T1000 (cell line): ENCODE measurements at regions not wholly inside any gene's neighbourhood (a gene's known extent, or its start where the extent isn't known, plus 50 kb on each side); places are given as distances from the start of the nearest gene placed in this dataset.

Experiments used
- DNase-seq: peaks from one replicate; lab custom pipeline; 2025; ENCODE audit warnings: mixed read lengths; lab: John Stamatoyannopoulos, UW

DNA sequence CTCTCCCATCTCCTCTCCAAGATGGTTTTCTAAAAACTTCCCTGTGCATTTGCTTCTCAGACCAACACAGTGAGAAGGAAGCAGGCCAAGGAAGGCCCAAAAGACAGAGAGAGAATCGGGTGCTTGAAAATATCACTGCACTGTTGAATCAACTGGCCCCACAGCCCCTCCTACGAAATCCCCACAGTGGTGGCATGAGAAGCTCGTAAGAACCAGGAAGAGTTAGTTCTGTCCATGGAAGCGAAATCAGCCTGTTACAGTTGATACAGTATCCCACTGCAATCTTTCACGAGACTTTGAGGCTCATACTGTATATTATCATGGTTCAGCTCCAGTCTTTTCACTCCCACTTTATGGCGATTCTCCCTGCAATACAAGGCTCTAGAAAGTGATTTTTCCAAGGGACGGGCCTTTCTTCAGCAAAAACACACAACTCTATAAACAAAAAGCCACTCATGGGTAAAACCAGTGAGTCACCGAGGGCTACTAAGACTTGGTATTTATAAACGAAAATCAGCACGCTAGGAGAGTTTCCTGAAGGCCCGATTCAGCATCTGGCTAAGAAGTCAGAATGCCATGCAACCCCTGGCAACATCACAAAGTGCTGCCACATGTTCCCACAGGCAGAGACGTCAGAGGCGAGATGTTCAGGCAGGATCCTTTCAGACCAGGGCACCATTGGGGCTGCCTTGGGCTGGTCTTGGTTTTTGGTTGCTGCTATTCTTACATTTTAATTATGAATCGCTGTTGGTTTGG, 185.7 kb downstream of the IRX5 start:
- DNase-seq, result peak; percentile 4

DNA sequence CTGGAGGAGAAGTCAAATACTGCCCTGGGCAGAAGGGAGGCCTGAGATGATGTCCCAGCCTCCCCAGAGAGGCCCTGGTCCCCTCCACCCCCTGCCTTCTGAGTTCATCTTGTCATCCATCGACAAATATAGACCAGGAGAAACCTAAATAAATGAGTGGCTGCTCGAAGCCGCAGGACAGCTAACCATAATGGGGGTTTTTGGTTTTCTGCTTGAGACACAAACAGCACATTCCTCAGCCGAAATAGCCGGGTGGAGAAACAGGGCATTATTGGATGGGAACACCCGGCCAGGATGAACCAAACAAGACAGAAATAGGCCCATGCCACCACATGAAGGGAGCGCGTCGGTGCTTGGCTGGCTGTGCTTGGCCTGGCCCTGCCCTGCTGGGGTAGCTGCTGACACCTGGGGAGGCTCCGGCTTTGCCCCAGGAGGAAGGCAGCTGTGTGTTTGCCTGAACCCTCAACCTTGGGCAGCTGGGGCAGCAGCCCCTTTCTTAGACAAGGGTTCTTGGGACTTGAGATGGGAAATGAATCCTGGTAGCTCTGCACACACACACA, 188.1 kb downstream of the IRX5 start:
- no peak for DNase-seq

DNA sequence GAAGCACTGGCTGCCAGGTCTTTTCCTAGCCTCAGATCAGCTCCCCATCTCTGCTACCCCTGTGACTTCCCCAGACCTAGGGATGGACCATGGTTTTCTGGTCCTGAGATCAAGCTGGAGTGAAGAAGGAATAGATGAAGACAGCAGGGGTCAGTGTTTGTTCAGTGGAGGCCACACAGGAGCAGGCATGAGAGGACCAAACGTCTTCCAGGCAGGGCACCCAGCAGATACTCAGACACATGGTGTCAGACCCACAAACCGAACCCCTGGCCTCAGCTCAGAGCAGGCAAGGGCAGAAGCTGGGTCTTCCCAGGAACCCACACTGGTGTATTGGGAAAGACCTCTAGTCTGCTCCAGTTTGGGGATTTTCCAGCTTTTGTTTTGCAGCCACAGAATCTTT, 189.7 kb downstream of the IRX5 start:
- no peak for DNase-seq

DNA sequence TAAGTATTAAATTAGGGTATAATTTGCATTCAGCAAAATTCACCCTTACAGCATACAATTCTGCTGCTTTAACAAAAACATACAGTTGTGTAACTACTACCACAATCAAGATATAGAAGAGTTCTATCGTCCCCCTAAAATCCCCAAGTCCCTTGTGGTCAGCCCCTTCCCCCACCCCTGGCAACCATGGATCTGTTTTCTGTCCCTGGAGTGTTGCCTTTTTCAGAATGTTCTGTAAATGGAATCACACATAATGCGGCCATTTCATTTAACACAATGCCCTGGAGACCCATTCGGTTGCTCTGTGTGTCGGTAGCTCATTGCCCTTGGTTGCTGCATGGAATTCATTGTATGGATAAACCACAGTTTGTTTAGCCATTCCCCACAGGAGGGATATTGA, 190.2 kb downstream of the IRX5 start:
- DNase-seq, result no peak

DNA sequence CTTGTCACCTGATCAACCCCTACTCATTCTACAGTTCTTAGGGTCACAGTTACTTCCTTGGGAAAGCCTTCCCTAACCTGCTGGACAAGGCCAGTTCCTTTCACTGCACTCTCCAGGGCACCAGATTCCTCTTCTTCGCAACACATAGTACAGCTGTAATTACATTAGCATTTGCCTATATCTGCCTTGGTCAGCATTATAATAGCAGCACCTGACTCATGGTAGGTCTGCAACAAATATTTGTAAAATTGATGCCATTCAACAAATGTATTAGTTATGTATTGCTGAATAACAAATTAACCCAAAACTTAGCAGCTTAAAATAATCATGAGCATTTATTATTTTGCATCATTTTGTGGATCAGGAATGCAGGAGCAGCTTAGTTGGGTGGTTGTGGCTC, 193.0 kb downstream of the IRX5 start:
- no peak for DNase-seq

DNA sequence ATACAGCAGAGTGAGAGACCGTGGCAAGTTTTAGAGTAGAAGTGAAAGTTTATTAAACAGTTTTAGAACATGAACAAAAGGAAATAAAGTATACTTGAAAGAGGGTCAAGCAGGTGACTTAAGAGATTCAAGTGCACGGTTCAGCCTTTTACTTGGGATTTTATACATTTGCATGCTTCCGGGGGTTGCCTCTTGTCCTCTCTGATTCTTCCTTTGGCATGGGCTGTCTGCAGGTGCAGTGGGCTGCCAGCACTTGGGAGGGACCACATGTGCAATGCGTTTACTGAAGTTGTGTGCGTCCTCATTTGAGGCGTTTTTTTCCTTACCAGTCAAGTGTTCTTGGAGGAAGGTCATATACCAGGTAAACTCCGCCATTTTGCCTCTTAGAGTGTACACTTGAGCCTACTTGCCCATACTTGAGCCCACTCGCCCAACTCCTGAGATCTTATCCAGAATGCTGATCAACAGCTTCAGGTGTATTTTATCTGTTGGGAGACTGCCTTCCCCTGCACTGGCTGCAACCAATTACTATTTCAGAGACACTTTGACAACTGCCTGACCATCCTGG, 195.2 kb downstream of the IRX5 start:
- DNase-seq, result no peak

DNA sequence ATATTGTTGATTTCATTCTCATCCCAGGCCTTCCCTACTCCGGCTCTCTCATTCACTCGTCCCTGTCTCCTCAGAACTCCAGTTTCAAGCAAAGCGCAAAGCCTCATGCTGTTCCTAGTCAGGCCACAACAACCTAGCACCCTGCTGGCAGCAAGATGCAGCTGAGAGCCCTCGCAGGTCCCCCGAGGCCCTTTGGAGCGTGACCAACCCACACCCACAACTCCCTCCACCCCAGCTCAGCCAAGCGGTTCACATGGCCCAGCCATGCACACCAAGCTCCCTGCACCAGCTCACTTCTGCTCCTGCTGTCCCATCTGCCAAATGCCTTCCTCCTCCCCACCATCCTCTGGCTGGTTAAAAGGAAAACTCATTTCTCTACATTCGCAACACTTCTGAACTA, 195.8 kb downstream of the IRX5 start:
- DNase-seq, result no peak

DNA sequence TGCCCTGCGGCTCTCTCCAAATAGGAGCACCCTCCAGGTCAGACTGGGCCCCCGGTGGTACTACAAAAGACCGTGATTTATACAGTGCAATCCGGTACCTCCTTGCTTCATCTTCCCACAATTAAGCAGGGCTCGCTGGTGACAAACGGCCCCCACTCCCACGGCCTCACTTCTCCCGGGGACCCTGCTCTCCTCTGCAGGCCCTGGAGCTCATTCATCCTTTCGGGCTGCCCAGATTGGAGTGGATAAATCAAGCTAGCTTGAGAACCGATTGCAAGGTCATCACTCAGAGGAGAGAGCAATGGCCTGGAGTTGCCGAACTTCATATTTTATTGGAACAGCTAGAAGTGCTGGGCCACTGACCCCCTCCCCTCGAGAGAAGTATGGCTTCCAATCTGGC, 193.5 kb upstream of the IRX6 start:
- no peak for DNase-seq

DNA sequence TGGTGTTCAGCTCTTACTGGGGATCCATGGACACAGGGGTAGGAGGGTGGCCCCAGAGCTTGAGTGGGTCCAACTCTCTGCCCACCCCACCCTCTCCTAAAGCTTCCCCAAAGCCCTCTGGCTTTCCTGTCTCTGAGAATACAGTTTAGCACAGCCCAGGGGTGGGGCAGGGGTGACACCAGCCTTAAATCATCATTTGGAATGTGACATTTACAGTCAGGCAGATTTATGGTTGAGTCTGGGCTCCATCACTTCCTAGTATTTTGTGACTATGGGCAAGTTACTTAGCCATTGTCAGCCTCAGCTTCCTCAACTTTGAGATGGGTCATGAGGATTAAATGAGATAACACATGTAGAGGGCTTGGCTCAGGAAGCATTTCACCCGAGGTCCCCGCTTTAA, 193.1 kb upstream of the IRX6 start:
- DNase-seq, result no peak

DNA sequence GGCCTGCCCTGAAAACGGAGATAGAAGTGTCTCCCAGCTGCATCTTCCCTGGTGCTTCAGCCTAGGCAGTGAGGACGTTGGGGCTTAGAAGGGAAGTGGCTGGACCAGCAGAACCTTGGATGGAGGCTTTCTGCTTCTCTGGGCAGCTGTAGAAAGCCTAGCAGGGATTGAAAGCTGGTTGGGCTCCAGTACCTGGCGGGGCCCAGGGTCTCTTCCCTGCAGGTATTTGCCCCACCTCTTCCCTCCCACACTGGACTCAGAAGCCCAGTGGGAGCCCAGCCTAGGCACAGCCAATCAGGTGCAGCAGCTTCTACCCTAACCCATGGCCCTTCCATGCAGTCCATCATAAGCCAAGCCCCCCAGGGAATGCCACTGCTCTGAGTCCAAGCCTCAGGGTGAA, 190.3 kb upstream of the IRX6 start:
- no peak for DNase-seq

DNA sequence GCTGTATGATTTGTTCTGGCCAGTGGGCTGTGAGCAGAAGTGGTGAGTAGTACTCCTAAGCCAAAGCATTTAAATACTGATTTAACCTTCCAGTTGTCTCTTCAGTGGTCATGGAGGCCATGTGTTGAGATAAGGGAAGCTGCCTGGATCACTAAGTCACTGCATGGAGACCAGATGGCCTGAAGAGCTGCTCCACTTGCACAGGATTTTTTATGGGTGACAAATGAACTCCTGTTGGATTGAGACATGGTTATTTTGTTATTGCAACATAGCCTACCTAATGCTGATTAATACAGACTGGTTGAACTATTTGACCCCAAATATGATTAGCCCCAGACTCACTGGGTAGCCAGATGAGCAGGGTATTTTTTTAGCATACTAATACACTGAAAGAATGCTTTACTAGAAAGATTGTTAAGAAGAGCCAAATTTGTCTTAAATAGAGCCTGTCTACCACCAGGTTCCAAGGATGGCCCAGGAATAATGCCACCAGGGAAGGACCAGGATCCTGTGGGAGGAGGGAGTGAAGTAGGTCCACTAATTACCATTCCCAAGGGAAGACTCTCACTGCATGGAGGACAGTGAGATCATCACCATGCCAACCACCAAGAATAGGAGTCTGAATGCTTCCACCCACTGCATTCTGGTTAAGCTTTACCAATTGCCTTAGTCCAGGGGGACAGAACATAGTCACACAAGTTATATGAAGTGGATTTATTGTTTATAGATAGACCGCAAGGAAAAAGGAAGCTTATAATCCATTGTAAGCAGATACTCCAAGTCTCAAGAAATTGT, 187.4 kb upstream of the IRX6 start:
- DNase-seq, result no peak

DNA sequence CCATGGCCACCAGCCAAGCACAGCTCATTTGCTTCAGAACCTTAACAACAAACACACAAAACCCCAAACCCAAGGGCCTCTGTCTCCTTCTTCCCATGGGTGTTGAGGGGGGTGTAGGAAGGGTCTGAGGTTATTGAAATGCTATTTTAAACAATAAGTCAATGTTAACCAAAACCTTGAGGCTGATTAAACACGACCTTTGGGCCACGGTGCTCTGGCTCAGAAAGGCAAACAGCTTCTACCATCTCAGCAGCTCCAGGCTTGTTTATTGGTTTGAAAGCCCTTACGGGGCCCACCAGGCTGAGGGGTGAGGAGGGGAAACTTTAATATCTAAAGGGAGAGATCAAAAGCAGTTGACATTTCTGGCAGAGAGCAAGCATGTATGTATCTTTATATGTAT, 185.7 kb upstream of the IRX6 start:
- no peak for DNase-seq

DNA sequence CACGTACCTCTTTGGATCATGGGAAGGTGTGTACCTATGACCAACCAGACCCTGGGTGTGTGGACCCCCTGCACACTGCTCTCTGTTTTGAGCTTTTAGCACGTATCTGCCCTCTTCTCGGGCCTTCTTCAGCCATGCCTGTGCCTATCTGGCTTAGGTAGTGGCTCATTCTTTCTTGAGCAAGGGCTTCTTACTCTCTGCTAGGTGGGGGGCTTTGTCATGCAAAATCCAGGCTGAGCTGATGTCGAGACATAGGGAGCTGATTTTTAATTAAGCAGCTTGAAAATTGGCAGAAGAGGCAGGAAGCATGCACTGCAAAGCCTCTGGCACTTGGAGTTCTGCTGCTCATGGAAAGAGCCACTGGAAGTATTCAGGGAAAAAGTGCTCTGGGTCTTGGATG, 181.6 kb upstream of the IRX6 start:
- DNase-seq, result no peak

DNA sequence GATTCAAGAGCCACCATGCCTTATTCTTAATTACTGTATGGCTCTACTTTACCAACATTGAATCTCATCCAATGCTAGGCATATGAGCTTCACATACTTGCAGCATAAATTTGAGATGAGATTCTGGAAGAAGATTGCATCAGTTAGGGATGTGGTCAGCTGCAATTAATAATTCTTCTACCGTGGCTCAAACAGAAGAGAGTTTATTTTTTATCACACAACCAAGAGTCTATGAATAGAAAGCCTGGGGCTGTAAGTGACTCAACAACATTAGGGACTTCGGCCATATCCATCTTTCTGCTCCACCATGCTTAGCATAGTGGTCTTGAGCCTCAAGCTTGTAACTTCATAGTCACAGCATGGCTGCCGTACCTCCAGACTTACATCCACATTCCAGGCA, 179.4 kb upstream of the IRX6 start:
- DNase-seq, result no peak

DNA sequence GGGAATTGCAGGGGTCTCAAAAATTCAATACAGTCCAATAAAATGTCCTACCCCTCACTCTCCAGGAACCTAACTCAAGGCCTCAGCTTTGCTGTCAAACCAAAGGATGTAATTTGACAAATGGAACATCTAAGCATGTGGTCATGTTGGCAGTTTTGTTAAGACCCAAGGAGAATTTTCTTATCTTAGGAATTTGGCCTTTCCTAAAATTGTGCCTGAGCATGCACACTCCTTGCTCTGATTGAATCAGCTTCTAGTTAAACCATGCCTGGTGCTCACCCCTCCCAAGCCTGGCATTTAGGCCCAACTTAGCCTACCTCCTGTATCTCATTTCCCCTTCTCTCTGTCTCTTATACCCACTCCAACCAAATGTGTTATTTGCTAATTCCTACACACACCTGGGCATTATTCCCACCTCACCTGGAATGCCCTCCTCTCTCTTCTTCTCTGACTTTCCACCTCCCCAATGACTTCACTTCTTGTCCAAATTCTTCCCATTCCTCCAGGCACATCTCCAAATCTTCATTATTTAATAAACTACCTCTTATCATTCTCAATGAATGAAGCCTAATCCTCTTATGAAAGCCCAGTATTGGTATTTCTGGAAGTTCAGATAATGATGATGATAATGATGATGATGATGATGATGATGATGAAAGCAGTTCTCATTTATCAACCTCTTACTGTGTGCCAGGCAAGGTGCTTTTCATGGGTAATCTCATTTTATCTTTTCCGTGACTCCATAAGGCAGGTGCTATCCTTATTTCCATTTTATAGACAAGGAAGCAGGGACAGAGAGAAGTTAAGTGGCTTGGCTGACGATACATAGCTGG, 178.0 kb upstream of the IRX6 start:
- no peak for DNase-seq

DNA sequence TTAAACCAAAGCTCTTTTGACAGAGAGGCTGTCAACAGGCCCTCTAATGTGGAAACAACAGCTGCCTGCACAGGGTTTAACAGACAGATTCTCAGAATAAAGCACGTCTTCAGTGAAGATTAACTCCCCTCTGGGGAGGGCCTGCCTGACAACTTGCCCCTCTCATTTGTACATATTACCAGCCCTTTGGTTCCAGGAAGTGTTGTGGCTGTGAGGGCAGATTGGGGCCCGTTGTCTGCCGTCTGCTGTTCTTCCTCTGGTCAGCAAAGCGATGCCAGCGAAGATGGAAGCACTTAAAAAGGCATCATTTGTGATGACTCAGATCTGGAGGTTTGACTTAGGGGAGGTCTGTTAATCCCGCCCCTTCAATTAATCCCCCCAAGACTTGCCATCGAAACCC, 177.0 kb upstream of the IRX6 start:
- DNase-seq, result no peak

DNA sequence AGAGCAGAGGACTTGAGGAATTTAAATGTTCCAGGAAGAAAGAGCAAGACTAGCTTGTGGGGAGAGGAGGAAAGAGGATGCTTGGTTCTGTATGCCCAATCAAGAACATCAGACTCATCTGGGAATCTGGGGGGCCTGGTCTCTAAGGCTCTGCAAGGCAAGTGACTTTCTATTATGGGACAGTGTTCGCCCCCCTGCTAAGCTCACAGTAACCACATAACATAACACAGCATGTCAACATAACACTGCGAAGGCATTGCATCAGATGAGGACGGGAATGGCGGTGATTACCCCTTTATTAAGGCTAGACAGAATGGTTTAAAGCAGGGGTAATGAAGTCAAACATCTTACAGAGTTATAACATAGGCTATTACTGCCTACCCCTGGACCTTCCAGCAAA, 176.6 kb upstream of the IRX6 start:
- DNase-seq, result no peak

DNA sequence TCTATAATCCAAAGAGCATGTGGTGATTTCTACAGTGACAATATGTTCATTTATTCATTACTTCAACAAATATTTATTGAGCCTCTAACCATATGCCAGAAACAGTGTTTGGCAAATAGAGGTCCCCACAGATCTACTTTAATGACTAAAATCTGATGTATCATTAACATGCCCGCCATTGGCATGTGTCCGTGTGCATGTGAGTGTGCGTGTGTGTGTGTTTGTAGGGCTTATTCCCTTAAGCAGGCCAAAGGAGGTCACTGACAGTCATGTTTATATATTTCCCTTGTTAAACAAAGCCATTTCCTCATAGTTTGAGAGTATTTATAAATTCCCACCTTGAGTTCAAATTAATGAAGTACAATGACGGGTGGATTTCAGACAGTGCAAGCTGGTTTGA, 174.4 kb upstream of the IRX6 start:
- no peak for DNase-seq

DNA sequence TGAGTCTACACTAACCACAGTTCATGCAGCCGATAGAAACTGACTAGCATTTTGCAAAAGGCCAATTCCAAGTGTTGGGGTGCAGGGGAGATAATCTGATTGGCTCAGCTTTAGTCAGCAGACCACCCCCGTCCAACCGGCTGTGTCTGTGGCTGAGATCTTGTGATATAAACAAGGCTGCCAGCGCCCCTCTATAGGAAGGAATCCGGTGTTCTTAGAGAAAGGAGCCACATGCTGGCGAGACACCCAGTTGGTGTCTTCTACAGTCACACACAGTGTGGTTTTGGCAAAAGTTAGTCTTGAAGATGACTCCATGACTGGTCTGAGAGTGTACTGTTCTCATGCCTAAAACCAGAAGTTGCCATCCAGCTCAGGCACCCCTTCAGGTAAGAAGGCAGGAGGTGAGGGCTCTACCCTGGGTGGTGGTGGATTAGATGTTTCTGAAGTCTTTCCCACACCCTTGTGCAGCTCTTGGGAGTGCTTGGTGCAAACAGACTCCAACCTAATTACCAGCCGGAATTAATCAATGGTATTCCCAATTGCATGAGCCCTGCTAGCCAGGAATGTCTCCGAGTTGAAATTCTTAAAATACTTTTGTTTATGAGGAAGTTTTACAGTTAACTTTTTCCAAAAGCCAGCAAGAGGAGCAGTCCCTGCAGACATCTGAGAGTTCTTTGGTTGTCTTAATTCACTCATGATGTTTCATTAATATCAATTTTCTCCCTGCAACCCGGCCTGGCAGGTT, 172.3 kb upstream of the IRX6 start:
- DNase-seq, result no peak

DNA sequence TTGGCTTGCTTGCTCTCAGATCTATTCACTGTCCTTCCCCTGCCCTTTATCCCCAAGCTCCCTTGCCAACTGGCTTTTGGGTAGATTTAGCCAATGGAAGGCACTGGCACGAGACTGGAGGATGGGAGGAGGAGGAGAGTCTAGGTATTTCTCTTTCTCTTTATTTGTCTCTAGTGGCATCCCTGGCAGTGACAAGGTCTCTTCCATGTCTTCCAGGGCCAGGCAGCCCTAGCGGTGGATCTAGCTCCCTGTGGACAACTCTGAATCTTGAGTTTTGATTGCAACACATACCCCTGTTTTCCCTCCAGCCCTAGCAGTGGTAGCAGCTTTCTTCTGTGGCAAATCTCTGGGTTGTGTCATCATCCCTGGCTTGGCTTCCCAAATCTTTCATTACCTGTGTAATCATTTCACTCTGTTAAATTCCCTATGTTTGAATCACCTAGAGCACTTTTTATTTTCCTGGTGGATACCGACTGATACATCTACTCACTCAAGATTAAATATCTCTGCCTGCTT, 171.1 kb upstream of the IRX6 start:
- DNase-seq, result no peak

DNA sequence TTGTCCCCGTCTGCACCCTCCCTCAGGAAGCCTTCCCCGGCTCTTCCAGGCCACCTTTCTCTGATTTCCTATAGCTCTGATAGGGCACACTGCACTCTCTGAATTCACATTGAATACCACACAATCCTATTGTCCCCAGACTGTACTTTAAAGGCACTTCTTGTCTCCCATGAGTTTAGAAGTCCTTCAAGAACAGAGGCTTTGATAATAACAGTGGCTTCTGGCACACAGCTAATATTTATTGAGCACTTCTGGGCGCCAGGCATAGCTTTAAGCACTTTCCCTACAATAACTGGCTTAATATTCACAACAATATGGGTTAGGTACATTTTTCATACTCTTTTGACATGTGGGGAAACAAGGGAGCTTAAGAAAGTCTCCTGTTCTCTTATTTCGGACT, 169.7 kb upstream of the IRX6 start:
- DNase-seq, result no peak
